Ureter (tissue), 1 donor: ENCODE measurements at regions not wholly inside any gene's neighbourhood (a gene's known extent, or its start where the extent isn't known, plus 50 kb on each side); places are given as distances from the start of the nearest gene placed in this dataset.

Experiments used
- DNase-seq: peaks from one replicate; pipeline ENCODE4 v3.0.0-alpha.2; 2020; ENCODE audit warnings: low spot score
- donor health status: DM: yes; HTN: yes; CAD: no.

- DNase-seq: no peak
Measured at GRCh38 chr13:106986033-106986484, 418.1 kb upstream of the ARGLU1 start.

GRCh38 chr13:106985481-106985880 lies 417.5 kb upstream of the ARGLU1 start:
- no peak for DNase-seq

GRCh38 chr13:106981051-106981450 lies 413.1 kb upstream of the ARGLU1 start:
- DNase-seq: no peak

- DNase-seq: no peak
Measured at GRCh38 chr13:106967391-106967790, 399.5 kb upstream of the ARGLU1 start.

- no peak for DNase-seq
Measured at GRCh38 chr13:106963151-106963550, 395.2 kb upstream of the ARGLU1 start.

- no peak for DNase-seq
Measured at GRCh38 chr13:106961651-106962050, 393.7 kb upstream of the ARGLU1 start.

GRCh38 chr13:106961216-106961615 lies 393.3 kb upstream of the ARGLU1 start:
- no peak for DNase-seq

GRCh38 chr13:106958621-106959048 lies 390.7 kb upstream of the ARGLU1 start:
- DNase-seq: no peak

GRCh38 chr13:106942563-106942962 lies 374.6 kb upstream of the ARGLU1 start:
- DNase-seq: no peak

GRCh38 chr13:106941779-106942178 lies 373.8 kb upstream of the ARGLU1 start:
- no peak for DNase-seq

GRCh38 chr13:106927421-106927820 lies 359.5 kb upstream of the ARGLU1 start:
- no peak for DNase-seq

GRCh38 chr13:106922384-106922783 lies 354.4 kb upstream of the ARGLU1 start:
- no peak for DNase-seq

GRCh38 chr13:106919638-106920037 lies 351.7 kb upstream of the ARGLU1 start:
- DNase-seq: no peak

GRCh38 chr13:106919133-106919532 lies 351.2 kb upstream of the ARGLU1 start:
- DNase-seq: no peak

GRCh38 chr13:106918557-106918860 lies 350.6 kb upstream of the ARGLU1 start:
- no peak for DNase-seq

- peak; percentile 86 for DNase-seq
Measured at GRCh38 chr13:106917673-106918556, 350.0 kb upstream of the ARGLU1 start.

- DNase-seq: no peak
Measured at GRCh38 chr13:106917024-106917571, 349.2 kb upstream of the ARGLU1 start.

GRCh38 chr13:106916329-106916976 lies 348.5 kb upstream of the ARGLU1 start:
- no peak for DNase-seq

- no peak for DNase-seq
Measured at GRCh38 chr13:106915146-106915545, 347.2 kb upstream of the ARGLU1 start.

GRCh38 chr13:106911627-106912026 lies 343.7 kb upstream of the ARGLU1 start:
- DNase-seq: no peak

- DNase-seq: no peak
Measured at GRCh38 chr13:106911020-106911419, 343.1 kb upstream of the ARGLU1 start.

- DNase-seq: no peak
Measured at GRCh38 chr13:106906426-106906996, 338.6 kb upstream of the ARGLU1 start.
